ENCODE measurements at regions not wholly inside any gene's neighbourhood (a gene's known extent, or its start where the extent isn't known, plus 50 kb on each side); places are given as distances from the start of the nearest gene placed in this dataset.

- no peak overlapping the region for H3K4me3 ChIP-seq (ENCODE audit: severe bottlenecking)
- ATAC-seq (ENCODE audit: low read depth) (no peak), DNase-seq (ENCODE audit: low spot score) (no peak)
- H3K4me1 ChIP-seq (ENCODE audit: insufficient read depth, poor library complexity, severe bottlenecking): peaks cover 29% of the 10 kb centered on the region
- no peaks in the 10 kb centered on the region for H3K36me3 ChIP-seq (ENCODE audit: low read depth)
- no peaks in the 10 kb centered on the region for H3K9me3 ChIP-seq (ENCODE audit: severe bottlenecking)
- no peak overlapping the region for H3K27ac ChIP-seq (ENCODE audit: poor library complexity, severe bottlenecking)
- no peaks in the 10 kb centered on the region for H3K27me3 ChIP-seq (ENCODE audit: insufficient read depth, poor library complexity, severe bottlenecking)
- no peak for TF ChIP-seq CTCF (IDR thresholded peaks at IDR 0.05; ENCODE audit: poor library complexity, severe bottlenecking)
Observed at GRCh38 chr5:110085826-110086225, 396.1 kb downstream of the MAN2A1 start.

GRCh38 chr5:110086658-110087388 lies 397.1 kb downstream of the MAN2A1 start:
- Histone ChIP-seq H3K9me3 (ENCODE audit: severe bottlenecking) (no peaks in the 10 kb centered on the region), H3K4me3 (ENCODE audit: severe bottlenecking) (no peak overlapping the region), H3K4me1 (ENCODE audit: insufficient read depth, poor library complexity, severe bottlenecking) (peaks cover 29% of the 10 kb centered on the region), H3K27ac (ENCODE audit: poor library complexity, severe bottlenecking) (peak overlapping the region; percentile 77), H3K27me3 (ENCODE audit: insufficient read depth, poor library complexity, severe bottlenecking) (no peaks in the 10 kb centered on the region), H3K36me3 (ENCODE audit: low read depth) (no peaks in the 10 kb centered on the region)
- ATAC-seq (ENCODE audit: low read depth) (peak; percentile 83), DNase-seq (ENCODE audit: low spot score) (peak; percentile 73)
- no peak for TF ChIP-seq CTCF (IDR thresholded peaks at IDR 0.05; ENCODE audit: poor library complexity, severe bottlenecking)

- TF ChIP-seq CTCF (IDR thresholded peaks at IDR 0.05; ENCODE audit: poor library complexity, severe bottlenecking): no peak
- Histone ChIP-seq H3K4me3 (ENCODE audit: severe bottlenecking) (no peak overlapping the region), H3K27ac (ENCODE audit: poor library complexity, severe bottlenecking) (peak overlapping the region; percentile 77), H3K4me1 (ENCODE audit: insufficient read depth, poor library complexity, severe bottlenecking) (peaks cover 29% of the 10 kb centered on the region), H3K27me3 (ENCODE audit: insufficient read depth, poor library complexity, severe bottlenecking) (no peaks in the 10 kb centered on the region), H3K9me3 (ENCODE audit: severe bottlenecking) (no peaks in the 10 kb centered on the region), H3K36me3 (ENCODE audit: low read depth) (no peaks in the 10 kb centered on the region)
- ATAC-seq (ENCODE audit: low read depth) (no peak), DNase-seq (ENCODE audit: low spot score) (no peak)
Observed at GRCh38 chr5:110087829-110088228, 398.1 kb downstream of the MAN2A1 start.

- Histone ChIP-seq H3K27me3 (ENCODE audit: insufficient read depth, poor library complexity, severe bottlenecking) (no peaks in the 10 kb centered on the region), H3K4me1 (ENCODE audit: insufficient read depth, poor library complexity, severe bottlenecking) (peaks cover 29% of the 10 kb centered on the region), H3K27ac (ENCODE audit: poor library complexity, severe bottlenecking) (peak overlapping the region; percentile 77), H3K4me3 (ENCODE audit: severe bottlenecking) (no peak overlapping the region), H3K36me3 (ENCODE audit: low read depth) (no peaks in the 10 kb centered on the region), H3K9me3 (ENCODE audit: severe bottlenecking) (no peaks in the 10 kb centered on the region)
- ATAC-seq (ENCODE audit: low read depth) (peak; percentile 80), DNase-seq (ENCODE audit: low spot score) (no peak)
- no peak for TF ChIP-seq CTCF (IDR thresholded peaks at IDR 0.05; ENCODE audit: poor library complexity, severe bottlenecking)
Observed at GRCh38 chr5:110088676-110089436, 399.1 kb downstream of the MAN2A1 start.

Measured in RWPE2 (cell line).